Suppressor macrophage treated with lipopolysaccharide for 4 hours (primary cell): ENCODE measurements at regions not wholly inside any gene's neighbourhood (a gene's known extent, or its start where the extent isn't known, plus 50 kb on each side); places are given as distances from the start of the nearest gene placed in this dataset.

Source experiments
- DNase-seq: peaks from one replicate; pipeline ENCODE4 v3.0.0-alpha.2; 2020

- no peak for DNase-seq
Observed at GRCh38 chr7:46212425-46213153, 291.5 kb upstream of the IGFBP3 start.

DNA sequence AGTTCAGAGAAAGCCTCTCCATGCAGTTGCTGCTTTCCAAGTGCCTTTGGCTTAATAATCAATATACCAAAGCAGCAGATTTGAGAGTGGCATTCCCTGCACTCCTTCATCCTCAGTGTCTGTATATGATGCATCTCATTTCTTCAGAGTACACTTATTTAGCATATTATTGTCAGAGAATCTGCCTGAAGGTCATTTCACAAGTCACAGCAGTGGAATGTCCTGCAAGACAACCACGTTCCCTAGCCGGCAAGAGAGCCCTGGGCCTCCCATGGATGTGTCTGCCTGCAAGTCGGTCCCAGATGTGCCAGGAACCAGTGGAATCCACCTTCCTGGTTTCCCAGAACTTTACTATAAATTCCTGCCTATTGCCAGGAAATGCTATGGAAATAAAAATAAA is 289.4 kb upstream of the IGFBP3 start:
- DNase-seq = no peak

DNA sequence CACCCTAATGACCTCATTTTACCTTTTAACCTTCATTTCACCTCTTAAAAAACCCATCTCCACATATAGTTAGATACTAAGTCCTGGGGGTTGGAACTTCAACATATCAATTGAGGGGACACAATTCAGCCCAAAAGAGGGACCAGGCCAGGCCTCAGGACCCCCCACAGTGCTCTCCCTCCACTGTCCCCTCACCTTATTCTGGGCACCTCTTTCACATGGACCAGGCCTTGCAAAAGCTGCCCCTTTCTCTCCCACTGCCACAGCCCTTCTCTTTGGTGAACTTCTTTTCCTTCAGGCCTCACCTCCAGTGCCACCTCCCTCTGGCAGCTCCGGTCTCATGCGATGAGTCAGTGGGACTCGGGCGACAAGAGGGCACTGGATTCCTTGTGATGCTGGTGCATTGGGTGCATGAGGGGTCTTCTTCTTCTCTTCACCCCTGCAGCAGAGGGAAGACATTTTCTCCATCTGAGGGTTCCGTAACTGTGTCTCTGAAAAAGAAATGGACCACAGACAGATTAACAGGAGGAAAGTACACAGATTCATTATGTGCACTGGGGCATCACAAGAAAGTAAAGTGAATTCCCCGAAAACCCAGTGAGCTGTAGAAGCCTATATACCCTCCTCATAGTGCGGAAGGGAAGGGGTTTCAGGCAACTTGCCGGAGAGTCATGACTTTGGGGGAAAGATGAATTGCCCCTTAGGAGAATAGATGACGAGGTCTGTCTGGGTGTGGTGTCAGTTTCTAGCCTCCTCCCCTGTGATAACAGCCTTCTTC is 288.7 kb upstream of the IGFBP3 start:
- no peak for DNase-seq

GRCh38 chr7:46208635-46209525 is 287.8 kb upstream of the IGFBP3 start:
- DNase-seq = no peak

DNA sequence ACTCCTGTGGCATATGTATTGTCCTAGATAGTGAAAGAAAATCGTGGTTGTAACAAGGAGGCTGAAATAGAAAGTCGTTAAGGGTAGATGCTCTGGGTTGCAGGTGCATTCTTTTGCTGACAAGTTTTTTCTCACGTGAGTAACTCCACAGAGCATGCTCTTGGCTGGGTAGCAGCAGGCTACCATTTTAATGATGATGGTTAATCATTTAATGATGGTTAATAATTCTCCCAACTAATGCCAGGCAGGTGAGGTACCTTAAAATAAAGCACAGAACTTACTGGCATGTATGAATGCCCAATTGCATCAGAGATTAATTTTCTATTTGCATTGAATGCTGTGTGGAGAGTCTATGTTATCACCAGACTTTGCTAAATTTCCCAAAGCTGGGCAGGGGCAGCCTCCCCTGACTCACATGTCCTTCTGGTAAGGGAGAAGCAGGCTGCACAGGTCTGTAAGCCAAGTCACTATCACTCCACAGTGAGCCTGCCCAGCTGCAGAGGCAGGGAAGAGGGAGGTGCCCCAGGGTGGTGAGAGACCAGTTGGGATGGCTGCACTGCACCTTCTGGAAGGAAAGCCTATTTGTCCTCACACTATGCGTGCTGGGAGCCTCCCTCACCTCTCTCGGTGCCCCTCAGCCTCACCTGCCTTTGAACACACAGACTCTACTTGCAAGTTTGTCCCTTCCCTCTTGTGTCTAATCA is 287.0 kb upstream of the IGFBP3 start:
- DNase-seq = no peak

DNA sequence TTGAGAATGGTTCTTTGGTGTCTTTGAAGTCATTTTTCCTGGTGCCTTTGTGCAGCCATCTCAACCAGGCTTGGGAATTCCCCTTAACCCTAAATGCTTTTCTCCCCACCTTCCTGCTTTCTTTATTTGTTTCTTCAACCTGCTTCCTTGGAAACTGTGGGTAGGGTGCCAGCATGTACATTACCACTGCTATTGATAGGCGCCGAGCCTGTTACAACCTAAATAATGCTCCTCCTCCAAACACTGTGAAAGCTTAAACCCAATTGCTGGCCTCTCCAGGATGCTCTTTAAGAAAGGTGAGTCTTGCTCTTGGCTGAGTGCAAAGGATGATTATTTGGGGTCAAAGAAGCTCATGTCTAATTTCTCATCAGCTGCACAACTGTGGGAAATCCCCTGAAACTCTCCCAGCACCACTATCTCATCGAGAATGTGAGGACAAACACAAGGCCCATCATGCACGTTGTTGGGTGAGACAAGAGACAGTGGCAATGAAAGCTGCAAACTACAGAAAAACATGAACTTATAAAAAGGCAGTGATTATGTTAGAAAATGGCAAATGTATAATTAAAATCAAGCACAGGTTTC is 285.5 kb upstream of the IGFBP3 start:
- no peak for DNase-seq

DNA sequence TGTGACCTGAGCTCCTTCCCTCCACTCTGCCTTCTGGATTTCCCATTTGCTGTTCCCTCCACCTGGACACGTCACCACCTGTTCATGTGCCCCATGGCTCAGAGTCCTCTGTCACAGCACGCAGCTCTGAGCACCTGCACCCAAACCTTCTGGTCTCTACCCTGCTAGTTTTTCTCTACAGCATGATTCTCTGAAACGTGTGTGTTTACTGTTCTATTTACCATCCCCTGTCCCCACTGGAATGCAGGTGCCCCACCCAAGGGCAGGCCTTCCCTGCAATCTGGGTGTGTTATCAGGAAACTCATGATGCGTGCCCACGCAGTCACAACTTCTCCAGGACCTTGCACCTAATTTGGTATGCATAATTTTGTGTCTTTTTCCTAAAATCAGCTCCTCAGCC is 284.4 kb upstream of the IGFBP3 start:
- DNase-seq = no peak

GRCh38 chr7:46203926-46204325 is 282.9 kb upstream of the IGFBP3 start:
- DNase-seq = no peak

DNA sequence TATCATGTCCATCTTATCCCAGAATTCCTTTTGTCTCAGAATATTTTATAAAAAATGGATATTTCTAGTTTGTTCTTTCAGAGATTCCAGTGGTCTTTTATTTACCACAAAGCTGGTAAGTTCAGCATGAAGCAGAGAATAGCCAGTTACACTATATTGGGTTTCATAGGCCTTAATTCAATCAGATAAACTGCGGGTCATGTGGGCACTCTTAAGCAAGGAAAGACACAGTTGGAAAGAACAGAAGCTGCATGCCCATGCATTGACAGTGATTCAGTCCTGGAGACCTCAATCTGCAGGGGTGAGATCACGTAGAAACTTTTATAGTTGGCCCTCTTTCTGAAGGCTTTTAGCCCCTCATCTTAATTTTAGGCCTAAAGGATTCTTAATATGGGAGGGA is 281.3 kb upstream of the IGFBP3 start:
- DNase-seq = no peak

DNA sequence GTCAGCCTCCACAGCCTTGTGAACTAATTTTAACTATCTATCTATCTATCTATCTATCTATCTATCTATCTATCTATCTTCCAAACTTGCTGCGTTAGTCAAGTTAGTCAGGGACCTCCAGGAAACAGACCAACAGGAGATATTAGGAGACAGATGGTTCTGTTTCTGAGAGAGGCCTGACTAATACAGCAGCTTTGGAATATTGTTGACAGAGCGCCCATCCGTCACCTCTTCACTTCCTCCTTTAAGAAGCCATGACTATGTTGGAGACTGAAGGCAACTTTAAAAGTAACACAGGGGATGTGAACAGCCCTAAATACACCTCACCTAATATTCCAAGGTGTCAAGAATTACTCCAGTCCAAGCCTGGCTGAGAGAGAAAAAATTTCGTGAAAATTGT is 280.9 kb upstream of the IGFBP3 start:
- DNase-seq = no peak

DNA sequence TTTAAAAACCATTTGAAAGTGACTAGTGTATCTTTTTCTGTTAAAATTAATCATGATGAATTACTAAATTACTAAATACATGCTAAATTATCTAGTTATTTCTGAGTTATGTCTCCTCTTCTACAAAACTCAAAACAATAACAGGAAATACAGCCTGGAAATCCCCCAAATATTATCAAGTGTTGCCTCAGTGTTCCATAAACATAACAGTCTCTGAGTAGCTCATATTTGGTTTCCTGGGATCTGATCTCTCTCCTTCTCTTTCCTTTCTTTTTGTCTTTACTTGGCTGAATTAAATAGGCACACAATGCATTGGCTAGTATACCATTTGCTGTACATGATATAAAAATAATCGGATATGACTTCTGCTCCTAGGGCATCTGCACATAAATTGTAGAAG is 277.6 kb upstream of the IGFBP3 start:
- DNase-seq = no peak

DNA sequence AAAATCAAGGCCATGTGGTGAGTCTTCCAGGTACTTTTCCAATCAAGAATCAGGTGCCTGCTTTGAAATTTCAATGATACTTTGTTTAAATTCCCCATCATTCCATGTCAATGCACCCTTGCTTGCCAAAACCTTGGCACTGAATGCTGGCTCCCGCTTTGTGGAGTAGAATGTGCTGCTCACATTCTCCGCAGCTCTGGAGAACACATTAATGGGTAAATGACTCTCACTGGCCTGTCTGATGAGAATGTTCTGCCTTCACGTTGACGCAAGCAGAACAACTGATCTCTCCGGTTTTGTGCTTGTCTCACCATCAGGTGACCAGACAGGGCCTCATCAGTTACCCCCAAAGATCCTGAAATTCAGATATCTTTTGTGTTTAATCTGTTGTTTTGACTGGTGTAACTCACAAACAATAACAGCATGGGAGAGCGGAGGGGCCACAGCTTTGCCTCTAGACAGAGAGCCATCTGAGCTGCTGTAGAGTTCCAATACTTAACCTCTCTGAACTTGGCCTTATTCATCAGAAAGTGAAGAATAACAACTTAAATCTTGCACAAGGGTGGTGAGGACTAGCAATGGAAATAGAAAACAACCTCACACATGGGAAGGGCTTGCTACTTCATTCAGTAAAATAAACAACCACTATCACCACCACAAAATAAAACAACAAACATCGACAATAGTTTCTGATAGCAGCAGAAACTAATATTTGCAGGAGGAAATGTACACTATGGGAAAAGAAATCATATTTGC is 276.9 kb upstream of the IGFBP3 start:
- DNase-seq = no peak

DNA sequence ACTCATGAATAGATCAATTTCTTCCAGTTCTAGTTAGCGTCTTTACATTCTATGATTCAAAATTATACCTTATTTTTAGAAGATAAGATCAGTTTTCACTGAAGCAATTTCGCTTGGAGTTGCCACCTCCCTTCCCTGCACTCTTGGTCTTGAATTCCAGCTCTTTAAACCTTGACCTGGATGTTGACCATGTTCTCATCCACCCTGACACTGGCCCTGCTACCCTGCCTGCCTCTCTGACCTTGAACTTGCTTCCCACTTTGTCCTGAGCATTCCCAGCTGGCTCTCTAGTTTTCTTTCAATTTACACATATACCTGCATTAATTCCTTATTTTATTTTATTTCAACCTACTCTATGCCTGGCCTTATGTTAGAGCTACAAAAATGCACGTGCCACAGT is 274.9 kb upstream of the IGFBP3 start:
- DNase-seq = no peak

GRCh38 chr7:46192271-46192670 is 271.2 kb upstream of the IGFBP3 start:
- DNase-seq = no peak

DNA sequence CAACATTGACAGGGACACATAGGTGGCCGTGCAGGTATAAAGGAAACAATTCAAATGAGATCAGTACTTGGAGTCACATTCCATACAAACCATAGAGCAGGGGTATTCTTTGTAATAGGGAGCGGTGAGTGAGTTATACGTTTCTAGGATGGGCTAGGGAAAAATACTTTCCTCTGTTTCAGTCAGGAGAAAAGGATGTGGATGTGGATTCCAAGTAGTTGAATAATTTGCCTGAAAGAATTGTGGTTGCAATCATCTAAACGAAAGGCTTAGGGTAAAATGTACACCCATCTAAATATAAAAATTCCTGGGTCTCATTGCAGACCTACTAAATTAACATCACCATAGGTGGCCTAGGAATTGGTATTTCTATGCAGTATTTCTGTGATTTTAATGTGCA is 270.7 kb upstream of the IGFBP3 start:
- no peak for DNase-seq

DNA sequence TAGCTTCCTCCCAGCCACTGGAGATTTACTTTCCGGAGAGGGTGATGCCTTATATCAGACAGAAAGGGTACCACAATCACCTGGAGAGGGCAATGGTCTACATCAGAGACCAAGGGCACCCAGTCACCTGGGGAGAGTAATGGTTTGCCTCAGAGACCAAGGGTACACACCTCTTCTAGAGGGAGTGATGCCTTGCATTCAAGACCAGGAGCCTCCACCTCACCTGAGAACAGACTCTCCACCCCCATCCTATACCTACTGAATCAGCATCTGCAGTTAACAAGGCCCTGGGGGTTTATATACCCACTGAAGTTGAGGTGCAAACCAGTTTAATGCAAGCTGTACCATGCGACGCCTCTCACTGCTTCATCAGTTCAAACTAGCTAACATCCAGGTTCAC is 270.2 kb upstream of the IGFBP3 start:
- no peak for DNase-seq

DNA sequence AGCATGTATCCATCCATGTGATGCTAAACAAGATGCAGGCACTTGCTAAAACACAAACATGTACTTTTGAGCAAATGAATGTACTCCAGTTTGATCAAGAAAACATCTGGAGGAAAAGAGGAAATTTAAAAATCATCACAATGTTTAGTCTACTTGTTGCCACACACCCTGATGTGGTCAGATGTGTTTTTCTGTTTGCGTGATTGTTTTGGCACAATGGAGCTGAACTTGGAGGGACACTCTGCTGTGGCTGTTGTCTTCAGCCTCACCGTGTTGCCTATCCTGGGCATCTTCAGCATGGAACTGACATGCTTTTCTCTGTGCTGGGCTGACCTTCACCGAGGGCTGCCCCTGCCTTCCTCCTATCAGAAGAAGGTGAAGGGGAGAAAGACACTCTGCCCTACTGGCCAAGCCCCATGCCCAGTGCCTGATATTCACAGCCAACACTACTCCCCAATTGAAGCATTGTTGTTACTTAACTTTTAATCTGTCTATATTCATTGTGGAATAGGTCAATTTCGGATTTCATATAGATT is 268.3 kb upstream of the IGFBP3 start:
- DNase-seq = no peak

GRCh38 chr7:46186131-46186530 is 265.1 kb upstream of the IGFBP3 start:
- no peak for DNase-seq

GRCh38 chr7:46179061-46179610 is 258.1 kb upstream of the IGFBP3 start:
- no peak for DNase-seq

DNA sequence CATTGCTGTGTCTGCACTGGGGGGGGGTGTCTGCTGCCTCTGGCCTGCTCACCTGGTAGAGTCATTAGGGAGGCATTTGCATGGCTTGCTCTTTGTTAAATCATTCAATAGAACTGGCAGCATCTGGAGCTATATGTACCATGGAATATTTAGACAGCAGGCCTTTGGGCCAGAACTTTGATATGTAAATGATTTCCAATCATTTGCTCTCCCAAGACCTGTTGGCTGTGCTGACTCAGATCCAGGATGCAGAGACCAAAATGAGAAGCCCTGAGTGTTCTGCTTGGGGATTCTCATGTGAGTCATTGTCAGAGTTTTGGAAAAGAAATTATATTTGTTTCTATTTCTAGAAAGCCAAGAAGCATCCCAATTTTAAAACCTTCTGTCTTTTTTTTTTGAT is 257.6 kb upstream of the IGFBP3 start:
- no peak for DNase-seq

DNA sequence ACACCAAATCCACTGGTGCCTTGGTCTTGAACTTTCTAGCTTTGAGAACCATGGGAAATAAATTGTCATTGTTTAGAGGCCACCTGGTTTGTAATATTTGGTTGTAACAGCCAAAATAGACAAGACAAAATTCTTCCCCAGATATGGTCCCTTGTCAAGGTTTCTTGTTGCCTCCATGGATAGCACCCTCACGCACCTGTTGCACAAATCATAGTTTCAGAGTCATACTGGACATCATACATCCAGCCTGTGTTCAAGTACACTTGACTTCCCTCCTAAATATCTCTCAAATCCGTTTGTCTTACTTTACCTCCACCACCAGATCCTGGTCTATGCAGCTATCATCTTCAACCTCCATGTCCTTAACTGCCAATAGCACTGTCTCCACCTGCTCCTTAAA is 256.7 kb upstream of the IGFBP3 start:
- no peak for DNase-seq
